GM21737 (cell line): ENCODE measurements at regions not wholly inside any gene's neighbourhood (a gene's known extent, or its start where the extent isn't known, plus 50 kb on each side); places are given as distances from the start of the nearest gene placed in this dataset.

ENCODE experiments used
- ATAC-seq: cut with Tn5 transposase; IDR thresholded peaks from one replicate; pipeline ENCODE4 v1.9.1; 2021; ENCODE audit warnings: mild to moderate bottlenecking, moderate library complexity; ENCODE audit not compliant: unreplicated experiment

DNA sequence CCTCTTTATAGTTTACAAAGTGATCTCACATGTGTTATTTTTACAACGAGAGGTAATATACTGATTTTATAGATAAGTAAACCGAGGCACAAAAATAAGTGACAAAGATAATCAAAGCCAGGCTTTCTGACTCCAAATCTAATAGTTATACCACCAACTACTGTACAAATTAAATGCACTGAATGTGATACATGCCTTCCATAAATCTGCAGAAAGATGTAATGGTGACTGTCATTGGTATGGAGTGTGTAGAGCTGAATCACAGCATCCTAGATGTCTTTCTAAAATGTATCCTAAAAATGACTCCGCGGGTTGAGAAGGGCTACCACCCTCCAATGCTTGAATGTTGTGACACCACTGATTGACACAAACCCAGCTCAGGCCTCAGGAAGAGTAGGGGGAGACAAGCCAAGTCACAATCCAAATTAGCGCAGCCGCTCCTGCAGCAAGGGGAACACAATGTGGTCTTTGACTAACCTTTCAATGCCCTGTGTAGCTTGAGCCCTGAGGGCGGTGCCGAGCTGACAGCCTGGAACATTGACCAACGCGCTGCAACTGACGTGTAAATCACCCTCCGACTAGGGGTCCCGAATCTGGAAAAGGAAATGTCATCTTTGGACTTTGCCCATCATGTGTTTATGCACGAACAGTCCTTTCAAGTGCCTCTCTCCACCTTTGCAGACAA lies 136.8 kb downstream of the OLIG3 start:
- ATAC-seq: no peak

DNA sequence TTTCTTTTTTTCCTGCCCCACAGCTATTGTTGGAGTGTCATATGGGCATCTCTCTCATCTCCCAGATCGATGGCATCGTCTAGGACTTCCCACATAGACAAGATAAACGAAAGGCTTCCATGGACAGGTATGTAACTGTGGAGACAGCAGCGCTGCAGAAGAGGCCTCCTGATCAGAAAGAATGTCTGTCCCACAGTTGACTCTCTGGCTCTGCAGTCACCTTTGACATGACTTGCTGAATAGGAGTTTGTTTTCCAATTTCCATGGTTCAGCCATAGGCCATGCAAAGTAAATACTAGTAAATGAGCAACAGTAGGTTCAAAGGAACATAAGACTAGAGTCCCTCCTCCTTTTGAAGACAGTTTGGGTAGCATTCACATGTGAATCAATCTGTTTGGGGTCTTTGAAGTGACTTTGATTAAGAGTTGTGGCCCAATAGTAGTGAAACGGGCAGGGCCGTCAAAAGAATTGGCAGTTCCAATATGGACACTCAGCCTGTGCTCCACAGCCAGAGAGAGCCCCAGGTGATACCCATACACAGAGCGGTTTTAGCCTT lies 134.7 kb upstream of the IFNGR1 start:
- no peak for ATAC-seq

DNA sequence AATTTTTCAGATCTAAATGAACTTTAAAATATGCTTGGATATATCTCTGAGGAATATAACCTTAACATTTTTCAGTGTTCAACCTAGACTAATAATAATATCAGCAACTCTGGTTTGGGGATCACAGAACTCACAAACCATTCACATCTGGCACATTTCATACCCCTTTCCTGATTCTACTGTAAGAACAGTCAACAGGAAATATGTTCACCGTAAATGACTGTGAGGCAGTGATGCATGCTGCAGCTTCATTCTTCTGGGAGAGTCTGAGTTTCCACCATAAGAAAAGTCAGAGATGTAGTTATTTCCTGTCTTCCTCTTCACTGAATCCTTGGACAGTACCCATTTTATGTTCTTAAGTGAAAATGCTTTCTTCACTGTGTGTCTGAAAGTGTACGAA lies 134.2 kb upstream of the IFNGR1 start:
- ATAC-seq: no peak

DNA sequence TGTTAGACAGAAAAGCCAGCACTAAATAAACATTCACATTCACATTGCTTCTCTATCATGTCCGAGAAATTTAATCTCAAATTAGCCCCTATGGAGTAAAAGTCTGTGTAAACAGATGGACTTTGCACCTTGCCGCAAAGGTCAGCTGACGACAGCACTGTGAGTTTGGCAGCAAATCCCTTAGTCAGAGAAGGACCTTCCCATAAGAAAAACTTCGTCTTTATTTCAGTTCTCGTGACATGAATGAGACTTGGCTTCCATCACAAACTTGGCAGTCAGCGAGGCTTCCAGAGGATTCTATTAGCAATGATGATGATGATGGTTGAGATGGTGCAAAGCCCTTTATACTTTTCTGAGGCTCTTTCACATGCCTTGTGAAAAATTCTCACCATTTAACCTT lies 133.7 kb upstream of the IFNGR1 start:
- no peak for ATAC-seq

DNA sequence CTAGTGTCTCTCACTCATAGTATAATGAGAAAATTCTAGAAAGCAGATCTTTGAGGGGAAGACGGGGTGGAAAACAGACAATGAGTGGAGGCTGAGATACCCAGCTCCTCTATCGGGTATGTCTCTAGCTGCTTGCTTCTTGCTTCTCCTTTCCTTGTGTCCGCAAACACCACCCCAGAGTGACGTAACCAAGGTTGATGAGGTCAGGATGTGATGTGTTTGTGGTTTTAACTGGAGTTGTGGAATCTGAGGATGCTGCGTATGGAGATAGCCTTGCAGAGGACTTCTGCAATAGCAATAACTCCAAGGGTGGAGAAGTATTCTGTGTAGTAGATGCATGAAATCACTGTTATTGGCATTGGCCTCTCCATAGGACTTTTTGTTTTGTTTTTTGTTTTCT lies 132.7 kb upstream of the IFNGR1 start:
- no peak for ATAC-seq

DNA sequence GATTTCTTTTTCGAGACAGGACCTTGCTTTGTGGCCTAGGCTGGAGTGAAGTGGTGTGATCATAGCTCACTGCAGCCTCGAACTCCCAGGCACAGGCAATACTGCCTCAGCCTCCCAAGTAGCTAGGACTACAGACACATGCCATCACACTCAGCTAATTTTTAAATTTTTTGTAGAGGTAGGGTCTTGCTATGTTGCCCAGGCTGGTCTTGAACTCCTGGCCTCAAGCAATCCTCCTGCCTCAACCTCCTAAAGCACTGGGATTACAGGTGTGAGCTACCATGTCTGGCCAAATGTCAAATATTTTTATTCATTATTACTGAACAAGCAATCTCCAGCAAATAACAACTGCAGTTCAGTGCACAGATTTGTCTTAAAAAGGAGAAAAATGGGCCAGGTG lies 131.7 kb upstream of the IFNGR1 start:
- no peak for ATAC-seq

DNA sequence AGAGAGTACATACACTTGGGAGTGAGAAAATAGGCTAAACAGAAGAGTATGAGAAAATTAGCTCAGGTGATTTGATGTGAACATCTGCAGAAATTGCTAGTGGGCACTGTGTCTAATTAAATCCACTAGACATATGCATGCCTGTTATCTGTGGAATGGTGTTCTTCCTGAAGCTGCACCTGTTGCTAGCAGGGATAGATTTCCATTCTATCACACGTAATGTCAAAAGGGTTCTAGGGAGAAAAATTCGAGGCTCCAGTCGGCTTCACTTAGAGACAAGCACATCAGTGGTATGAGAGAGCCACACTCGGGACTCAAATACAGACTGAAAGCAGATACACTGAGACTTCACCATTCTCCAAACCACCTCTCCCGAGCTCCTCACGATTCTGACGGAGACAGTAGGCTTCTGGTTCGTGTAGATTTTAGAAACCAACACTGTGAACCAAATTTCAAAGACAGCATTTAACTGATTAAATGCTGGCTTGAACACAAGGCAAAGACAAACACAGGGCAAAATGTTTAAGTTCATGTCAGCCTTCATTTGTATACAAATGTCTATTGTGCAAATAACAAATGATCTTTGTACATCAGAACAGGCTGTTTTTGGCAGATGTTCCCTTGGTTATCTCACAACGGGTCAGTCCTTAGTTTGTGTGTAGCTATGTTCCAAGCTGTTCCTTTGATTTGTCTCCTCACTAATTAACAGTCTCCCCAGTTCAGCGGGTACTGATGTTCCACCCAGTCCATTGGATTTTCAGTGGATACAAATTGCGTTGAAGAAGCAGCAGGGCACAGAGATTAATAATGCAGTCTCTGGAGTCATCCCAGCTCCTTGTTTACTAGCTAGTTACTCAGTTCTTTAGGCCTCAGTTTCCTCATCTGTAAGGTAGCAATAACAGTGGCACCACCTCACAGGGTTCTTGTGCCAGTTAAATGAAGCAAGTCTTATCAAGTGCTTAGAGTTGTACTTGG lies 131.0 kb upstream of the IFNGR1 start:
- no peak for ATAC-seq

DNA sequence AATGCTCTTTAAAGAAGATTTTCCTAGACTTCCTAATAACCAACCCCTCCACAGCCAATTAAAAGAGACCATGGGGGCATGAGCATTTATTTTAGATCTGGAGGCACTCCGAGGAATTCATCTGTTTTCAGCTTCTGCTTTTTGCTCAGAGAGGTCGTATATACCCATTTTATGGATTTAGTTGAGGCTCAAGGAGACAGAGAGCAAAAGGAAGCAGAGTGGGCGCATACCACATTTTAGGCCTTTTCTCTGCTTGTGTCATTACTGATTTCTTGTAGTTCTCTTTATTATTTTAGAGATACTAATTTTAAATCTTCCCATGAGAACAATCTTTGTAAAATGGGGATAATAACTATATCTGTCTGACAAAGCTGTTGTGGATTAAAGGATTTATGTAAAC lies 129.6 kb upstream of the IFNGR1 start:
- no peak for ATAC-seq

DNA sequence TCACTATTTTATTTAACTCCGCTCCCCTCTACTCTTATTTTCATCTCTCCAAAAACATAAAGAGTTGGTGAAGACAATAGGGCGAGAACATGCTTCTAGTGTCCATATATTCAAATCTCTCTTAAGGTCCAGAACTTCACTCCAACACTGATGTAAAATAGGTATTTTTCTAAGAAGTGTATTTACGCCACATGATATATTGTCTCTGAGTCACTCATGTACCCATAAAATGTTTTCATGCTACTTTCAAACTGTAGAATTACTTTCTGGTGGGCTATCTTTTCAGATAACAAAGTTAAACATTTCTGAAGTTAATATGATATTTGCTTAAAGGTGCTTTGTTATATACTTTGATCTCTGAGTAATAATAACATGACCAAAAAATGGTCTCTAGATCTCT lies 124.1 kb upstream of the IFNGR1 start:
- no peak for ATAC-seq

DNA sequence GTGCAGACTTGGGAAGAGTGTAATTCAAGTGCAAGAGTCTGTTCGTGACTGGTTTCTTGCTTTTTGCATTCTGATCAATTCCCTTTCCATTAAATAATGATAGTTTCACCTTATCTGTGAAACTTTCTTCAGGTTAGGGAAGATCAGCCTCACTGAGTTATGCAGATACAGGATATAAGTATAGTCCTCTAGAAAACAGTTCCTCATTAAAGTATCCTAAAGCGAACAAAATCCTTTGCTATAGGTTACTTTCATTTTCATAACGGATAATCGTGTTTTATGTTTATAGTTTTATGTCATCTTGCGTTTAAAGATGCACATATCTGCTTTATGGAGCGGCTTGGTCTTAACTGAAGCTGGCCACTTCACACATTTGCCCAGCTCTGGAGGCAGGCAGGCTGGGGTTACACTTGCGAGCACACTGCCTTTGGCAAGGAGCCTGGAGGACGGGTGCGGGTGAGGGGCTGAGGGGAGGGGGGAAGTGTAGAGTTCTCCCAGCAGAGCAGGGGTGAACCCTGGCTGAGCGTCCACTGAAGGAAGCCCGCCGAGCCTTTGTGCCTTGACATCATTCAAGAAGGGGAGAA lies 123.5 kb upstream of the IFNGR1 start:
- ATAC-seq: no peak

DNA sequence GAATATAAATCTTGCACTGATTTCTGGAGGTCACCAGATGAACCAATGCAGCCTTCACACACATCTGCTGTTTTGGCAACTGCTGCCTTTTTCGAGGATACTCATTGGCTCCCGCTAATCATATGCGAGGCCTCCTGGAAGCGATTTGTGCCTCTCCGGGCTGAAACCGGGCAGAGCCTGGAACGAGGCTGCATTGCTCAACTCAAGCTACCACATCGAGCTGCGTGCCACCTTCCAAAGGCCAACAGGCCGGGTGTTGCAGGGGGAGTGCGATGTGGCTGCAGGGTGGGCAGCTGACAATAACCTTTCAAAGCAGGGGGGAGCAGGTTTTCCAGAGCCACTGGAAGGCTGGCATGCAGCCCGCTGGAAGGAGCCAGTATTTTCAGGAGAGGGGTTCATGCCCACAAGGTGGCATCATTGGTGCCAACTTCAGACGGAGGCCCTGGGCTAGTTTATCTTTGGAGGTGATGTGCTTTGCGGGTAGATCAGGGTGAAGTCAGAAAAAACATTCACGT lies 122.6 kb upstream of the IFNGR1 start:
- no peak for ATAC-seq

DNA sequence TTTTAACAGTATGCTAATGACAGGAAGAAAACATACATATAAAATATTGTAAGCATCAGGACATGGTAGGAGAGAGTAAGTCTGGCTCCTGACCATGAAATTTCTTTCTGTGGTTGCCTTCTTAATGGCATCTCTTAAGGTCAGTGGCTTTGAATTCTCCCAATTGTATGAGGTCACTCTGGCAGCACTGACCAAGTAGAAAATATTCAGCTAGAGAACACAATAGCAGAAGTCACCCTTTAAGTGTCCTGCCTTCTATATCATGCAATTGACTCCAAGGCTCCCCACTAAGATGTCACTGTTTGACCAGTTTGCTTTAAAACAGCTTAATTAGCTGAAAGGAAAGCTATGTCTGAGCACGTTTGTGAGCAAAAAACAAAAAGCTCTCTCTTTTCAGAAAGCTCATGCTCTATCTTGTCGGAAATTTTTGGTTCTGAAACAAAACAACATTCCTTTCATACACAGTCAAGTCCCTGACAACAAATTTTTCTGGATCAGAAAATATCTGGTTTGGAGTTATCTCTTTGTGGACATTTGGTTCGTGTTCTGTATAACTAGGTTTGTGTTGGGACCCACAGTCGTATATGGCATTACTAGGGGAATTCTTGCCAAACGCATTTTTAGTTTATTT lies 120.9 kb upstream of the IFNGR1 start:
- ATAC-seq: no peak

DNA sequence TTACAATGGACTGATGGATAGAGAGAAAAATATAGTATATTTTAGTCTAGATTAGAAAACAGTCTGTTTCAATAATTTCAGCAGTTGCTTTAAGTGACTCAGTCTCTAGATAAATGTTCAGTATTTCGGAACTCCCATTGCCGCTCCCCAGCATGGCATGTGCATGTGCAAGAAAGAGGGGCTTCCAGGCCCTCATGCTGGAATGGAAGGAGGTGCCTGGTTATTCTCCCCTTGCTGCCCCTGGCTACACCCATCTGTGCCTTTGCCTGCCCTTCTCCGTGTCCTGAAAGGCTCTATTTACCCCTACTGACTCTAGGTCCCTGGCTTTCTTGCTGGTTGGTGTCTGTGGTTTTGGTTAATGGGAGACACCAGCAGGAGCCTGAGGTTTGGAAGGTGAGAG lies 115.7 kb upstream of the IFNGR1 start:
- ATAC-seq: no peak

DNA sequence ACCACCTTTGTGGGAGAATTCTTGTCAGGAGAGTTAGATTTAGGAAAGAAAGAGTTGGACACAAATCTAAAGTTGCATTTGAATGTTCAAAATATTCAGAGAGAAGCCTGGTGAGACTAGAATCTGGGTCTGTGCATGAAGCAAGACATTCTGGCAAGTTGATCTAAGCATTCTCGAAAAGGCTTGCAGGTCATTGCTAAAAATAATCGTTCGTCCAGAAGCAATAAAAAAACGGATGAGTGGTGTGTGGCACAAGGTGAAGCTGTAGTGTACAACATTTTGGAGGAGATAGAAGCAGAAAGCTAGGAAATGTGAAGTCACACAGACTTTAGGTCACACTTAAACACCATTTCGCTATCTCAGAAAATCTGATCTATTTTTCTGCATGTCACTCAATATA lies 114.9 kb upstream of the IFNGR1 start:
- ATAC-seq: no peak

DNA sequence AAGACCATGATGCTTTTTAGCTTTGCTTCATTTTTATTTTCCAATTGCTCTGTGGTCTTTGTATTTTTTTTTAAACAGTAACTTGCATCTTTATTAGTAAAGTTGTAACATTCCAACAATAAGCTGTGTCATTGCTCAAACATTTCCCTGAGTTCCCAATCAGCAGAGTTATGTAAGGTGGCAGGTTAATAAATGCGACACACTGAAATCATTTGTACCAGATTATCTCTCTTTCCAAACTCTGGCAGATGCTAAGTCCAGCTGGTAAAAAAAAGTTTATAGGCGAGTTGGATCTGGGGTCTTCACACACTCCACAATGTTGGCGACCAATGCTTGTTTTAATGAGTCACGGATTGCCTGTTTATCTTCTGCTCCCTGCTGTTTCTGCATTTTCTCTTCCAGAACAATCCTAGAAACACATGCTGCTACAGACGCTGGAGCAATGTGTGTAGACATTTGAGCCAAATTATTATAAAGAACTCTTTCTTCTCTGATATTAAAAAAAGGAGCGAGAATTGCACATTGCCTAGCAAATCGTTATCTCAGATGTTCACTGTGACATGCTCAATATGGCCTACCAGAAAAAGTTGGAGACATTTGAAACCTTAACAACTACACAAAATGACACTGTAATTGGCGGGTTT lies 113.6 kb upstream of the IFNGR1 start:
- no peak for ATAC-seq

DNA sequence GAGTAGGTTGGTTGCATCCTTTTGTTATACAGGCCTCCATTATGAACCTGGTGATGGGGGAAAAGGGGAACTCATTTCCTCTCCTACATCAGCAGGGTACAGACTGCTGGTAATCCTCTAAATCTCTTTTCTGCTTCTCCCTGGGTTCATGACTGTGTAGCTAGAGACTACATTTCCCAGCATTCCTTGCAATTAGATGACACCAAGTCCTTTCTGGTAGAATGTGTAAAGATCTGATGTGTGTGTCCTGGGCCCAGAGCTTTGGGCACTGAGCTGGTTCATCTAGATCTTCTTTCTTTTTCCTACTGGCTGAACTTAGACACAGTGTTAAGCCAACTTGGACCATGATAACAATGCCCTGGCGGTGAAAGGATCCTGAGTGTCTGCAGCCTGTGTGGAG lies 104.7 kb upstream of the IFNGR1 start:
- no peak for ATAC-seq

DNA sequence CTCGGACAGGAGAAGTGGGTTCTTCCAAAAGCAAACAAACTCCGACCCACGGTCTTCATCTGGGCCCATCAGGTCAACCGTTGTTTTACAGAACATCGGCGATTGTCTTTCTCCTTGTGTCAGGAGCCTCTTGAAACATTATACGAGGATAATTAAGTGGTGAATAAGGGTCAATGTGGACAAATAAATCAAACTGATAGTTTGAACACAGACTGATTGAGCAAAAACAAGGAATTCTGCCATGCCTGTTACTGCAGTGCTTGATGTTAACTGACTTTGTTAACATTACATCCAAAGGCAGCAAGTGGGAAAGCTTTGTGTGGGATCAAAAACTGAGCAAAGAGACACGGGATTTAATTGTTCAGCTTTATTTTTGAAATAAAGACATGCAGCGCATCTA lies 101.1 kb upstream of the IFNGR1 start:
- ATAC-seq: no peak

DNA sequence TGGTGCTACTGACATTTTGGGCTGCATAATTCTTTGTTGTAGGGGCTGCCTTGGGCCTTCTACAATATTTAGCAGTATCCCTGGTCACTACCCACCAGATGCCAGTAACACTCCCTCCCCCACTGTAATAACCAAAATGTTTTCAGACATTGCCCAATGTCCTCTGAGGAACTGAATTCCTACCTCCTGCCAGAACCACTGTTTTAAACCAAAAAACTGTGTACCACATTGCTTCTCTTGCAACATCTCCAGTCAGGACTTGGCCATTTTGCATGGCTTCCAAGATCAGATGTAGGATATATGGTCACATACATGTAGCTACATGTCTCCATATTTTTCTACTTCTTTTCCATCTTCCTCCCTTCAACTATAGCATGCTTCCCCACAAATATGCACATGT lies 97.4 kb upstream of the IFNGR1 start:
- no peak for ATAC-seq

DNA sequence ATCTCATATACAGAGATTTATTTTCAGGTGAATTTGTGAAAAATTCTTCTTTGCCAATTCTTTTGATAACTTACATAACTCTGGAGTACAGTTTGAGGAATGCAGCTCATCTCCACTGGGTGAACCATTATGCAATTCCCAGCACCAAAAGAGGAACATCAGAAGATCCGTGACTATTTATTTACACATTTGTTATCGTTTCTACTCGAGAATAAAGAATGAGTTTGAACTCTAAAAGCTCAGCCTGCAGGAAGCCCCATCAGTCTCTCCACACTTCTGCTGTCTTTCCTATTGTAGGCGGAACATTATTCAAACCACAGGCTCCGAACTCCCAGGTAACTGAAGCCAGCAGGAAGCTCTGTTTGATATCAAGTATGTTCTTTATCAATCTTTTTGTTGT lies 95.9 kb upstream of the IFNGR1 start:
- ATAC-seq: no peak
